ENCODE measurements at regions not wholly inside any gene's neighbourhood (a gene's known extent, or its start where the extent isn't known, plus 50 kb on each side); places are given as distances from the start of the nearest gene placed in this dataset.

GRCh38 chr9:84163052-84163650 is 177.4 kb downstream of the SLC28A3 start:
- TF ChIP-seq, protein P1, sequence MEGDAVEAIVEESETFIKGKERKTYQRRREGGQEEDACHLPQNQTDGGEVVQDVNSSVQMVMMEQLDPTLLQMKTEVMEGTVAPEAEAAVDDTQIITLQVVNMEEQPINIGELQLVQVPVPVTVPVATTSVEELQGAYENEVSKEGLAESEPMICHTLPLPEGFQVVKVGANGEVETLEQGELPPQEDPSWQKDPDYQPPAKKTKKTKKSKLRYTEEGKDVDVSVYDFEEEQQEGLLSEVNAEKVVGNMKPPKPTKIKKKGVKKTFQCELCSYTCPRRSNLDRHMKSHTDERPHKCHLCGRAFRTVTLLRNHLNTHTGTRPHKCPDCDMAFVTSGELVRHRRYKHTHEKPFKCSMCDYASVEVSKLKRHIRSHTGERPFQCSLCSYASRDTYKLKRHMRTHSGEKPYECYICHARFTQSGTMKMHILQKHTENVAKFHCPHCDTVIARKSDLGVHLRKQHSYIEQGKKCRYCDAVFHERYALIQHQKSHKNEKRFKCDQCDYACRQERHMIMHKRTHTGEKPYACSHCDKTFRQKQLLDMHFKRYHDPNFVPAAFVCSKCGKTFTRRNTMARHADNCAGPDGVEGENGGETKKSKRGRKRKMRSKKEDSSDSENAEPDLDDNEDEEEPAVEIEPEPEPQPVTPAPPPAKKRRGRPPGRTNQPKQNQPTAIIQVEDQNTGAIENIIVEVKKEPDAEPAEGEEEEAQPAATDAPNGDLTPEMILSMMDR (IDR thresholded peaks at IDR 0.05), result no peak
- TF ChIP-seq POLR2A (IDR thresholded peaks at IDR 0.05), result no peak
